GM12878 (cell line): ENCODE measurements at regions not wholly inside any gene's neighbourhood (a gene's known extent, or its start where the extent isn't known, plus 50 kb on each side); places are given as distances from the start of the nearest gene placed in this dataset.

Source experiments
- ATAC-seq: fragments of 200-7000 bp; cut with Tn5 transposase; 3 replicates; pipeline ENCODE4 v1.9.1; 2020; ENCODE audit warnings: mild to moderate bottlenecking, moderate library complexity
- BruUV-seq: library from RNA; stranded (reverse); fragments of 400-500 nt; replicated peaks from 2 replicates; lab custom pipeline; 2021; lab: Mats Ljungman, UMichigan
- CTCF ChIA-PET: fragments of 300-600 bp; sonication (Branson Sonifier 250); formaldehyde crosslinking; extraction: SDS; loops from one replicate; lab custom pipeline; 2021; ENCODE audit warnings: inconsistent platforms; lab: Yijun Ruan, JAX
- POLR2A ChIA-PET: fragments of 350-600 bp; formaldehyde crosslinking; extraction: SDS; loops from one replicate; lab custom pipeline; 2021; ENCODE audit warnings: inconsistent platforms; lab: Charles Lee
- RAD21 ChIA-PET: fragments of 300-600 bp; sonication (Branson Sonifier 250); formaldehyde crosslinking; loops from one replicate; lab custom pipeline; 2023; ENCODE audit warnings: antibody characterized with exemption; ENCODE audit not compliant: unreplicated experiment; lab: Charles Lee
- SMC1A ChIA-PET: fragments of 300-600 bp; sonication (Branson Sonifier 250); formaldehyde crosslinking; loops from one replicate; lab custom pipeline; 2023; ENCODE audit not compliant: unreplicated experiment, uncharacterized antibody; lab: Charles Lee
- DNase-seq: peaks from one replicate; pipeline ENCODE4 v3.0.0-alpha.2; 2011; ENCODE audit warnings: low read depth, low spot score
- FAIRE-seq: peaks from 3 replicates; lab custom pipeline; 2011; peaks lifted over from hg19 to GRCh38; lab: Jason Lieb, UNC
- H2AFZ ChIP-seq: 2 replicates; pipeline ENCODE4 v1.6.0; 2011; ENCODE audit warnings: low read depth, low read length, control low read depth; ENCODE audit not compliant: control insufficient read depth
- H3K27ac ChIP-seq: 2 replicates; pipeline ENCODE4 v1.5.1; 2011; ENCODE audit warnings: control low read depth; ENCODE audit not compliant: control insufficient read depth, insufficient read depth
- H3K27me3 ChIP-seq, 2 experiments: replicated peaks in 1 of 2; 2 replicates each; pipeline versions ENCODE4 v1.6.0 to v1.6.1; 2011; ENCODE audit warnings: low read length in 1 of 2; ENCODE audit not compliant: control insufficient read depth in 2 of 2, insufficient read depth in 2 of 2
- H3K36me3 ChIP-seq, 2 experiments: 2 replicates each; pipeline ENCODE4 v1.5.1; 2011; ENCODE audit warnings: low read length in 1 of 2; ENCODE audit not compliant: control insufficient read depth in 2 of 2, insufficient read depth in 2 of 2
- H3K4me1 ChIP-seq: 2 replicates; pipeline ENCODE4 v1.6.1; 2011; ENCODE audit warnings: mild to moderate bottlenecking, low read length, moderate library complexity, mixed read lengths; ENCODE audit not compliant: control insufficient read depth, insufficient read depth
- H3K4me2 ChIP-seq: 2 replicates; pipeline ENCODE4 v1.6.0; 2011; ENCODE audit warnings: control low read depth; ENCODE audit not compliant: control insufficient read depth, insufficient read depth
- H3K4me3 ChIP-seq: fragments of 200-600 bp; sonication (generic); 2 replicates; pipeline ENCODE4 v1.5.1; 2016
- H3K79me2 ChIP-seq: 2 replicates; pipeline ENCODE4 v1.6.0; 2011; ENCODE audit warnings: low read length; ENCODE audit not compliant: control insufficient read depth, insufficient read depth
- H3K9ac ChIP-seq: 2 replicates; pipeline ENCODE4 v1.8.0; 2011; ENCODE audit warnings: low read length, control low read depth, mixed read lengths; ENCODE audit not compliant: control insufficient read depth, insufficient read depth
- H3K9me3 ChIP-seq: replicated peaks from 3 replicates; pipeline ENCODE4 v1.5.1; 2011; ENCODE audit warnings: mild to moderate bottlenecking, low read length; ENCODE audit not compliant: control insufficient read depth, insufficient read depth
- H4K20me1 ChIP-seq: 2 replicates; pipeline ENCODE4 v1.6.0; 2011; ENCODE audit not compliant: control insufficient read depth, insufficient read depth
- ASH2L ChIP-seq: fragments of 300-600, 200-600 bp; sonication (generic); IDR thresholded peaks from 2 replicates; pipeline ENCODE4 v1.6.1; 2017; ENCODE audit warnings: low read depth, mild to moderate bottlenecking, borderline replicate concordance
- CHD2 ChIP-seq: IDR thresholded peaks from 2 replicates; pipeline ENCODE4 v1.6.1; 2011; ENCODE audit warnings: low read depth, low read length, improper control_type of control experiment, borderline replicate concordance
- EGR1 ChIP-seq, 2 experiments: IDR thresholded peaks; 1 replicate in 1 of 2; 2 replicates in 1 of 2; pipeline ENCODE4 v1.6.1; 2011 to 2012; ENCODE audit warnings: low read depth in 2 of 2, low read length in 2 of 2, borderline replicate concordance in 1 of 2, mild to moderate bottlenecking in 1 of 2, moderate library complexity in 1 of 2
- EP300 ChIP-seq, 2 experiments: fragments of 150-350 bp in 1 of 2; IDR thresholded peaks; 2 replicates each; pipeline ENCODE4 v1.6.1; 2011 to 2012; ENCODE audit warnings: low read depth in 2 of 2, low read length in 2 of 2, borderline replicate concordance in 1 of 2, improper control_type of control experiment in 1 of 2, inconsistent platforms in 1 of 2; ENCODE audit not compliant: control insufficient read depth in 1 of 2
- JUNB ChIP-seq: IDR thresholded peaks from 2 replicates; pipeline ENCODE4 v1.6.1; 2016; ENCODE audit warnings: antibody characterized with exemption, mild to moderate bottlenecking
- NFIC ChIP-seq: IDR thresholded peaks from 2 replicates; pipeline ENCODE4 v1.6.1; 2012; ENCODE audit warnings: low read depth, mild to moderate bottlenecking, inconsistent platforms, low read length, moderate library complexity
- NR2C2 ChIP-seq: IDR thresholded peaks from 2 replicates; pipeline ENCODE4 v1.6.1; 2011; ENCODE audit warnings: borderline replicate concordance, low read depth; ENCODE audit not compliant: control insufficient read depth, insufficient read length
- RELA ChIP-seq: fragments of 450-650 bp; IDR thresholded peaks from 2 replicates; pipeline ENCODE4 v1.8.0; 2014; ENCODE audit warnings: borderline replicate concordance; ENCODE audit not compliant: partially characterized antibody
- RUNX3 ChIP-seq: IDR thresholded peaks from 2 replicates; pipeline ENCODE4 v1.6.1; 2012; ENCODE audit warnings: low read length, inconsistent platforms
- SP1 ChIP-seq: IDR thresholded peaks from one replicate; pipeline ENCODE4 v1.6.1; 2011; ENCODE audit warnings: low read depth, low read length
- TARDBP ChIP-seq: IDR thresholded peaks from 2 replicates; pipeline ENCODE4 v1.6.1; 2016; ENCODE audit warnings: borderline replicate concordance
- TBL1XR1 ChIP-seq: IDR thresholded peaks from 2 replicates; pipeline ENCODE4 v1.6.1; 2012; ENCODE audit warnings: low read depth, low read length, improper control_type of control experiment
- TCF7 ChIP-seq: IDR thresholded peaks from 2 replicates; pipeline ENCODE4 v1.6.1; 2014; ENCODE audit warnings: antibody characterized with exemption, borderline replicate concordance
- ZNF207 ChIP-seq: fragments of 450-650 bp; IDR thresholded peaks from 2 replicates; pipeline ENCODE4 v1.6.1; 2014; ENCODE audit warnings: antibody characterized with exemption, mild to moderate bottlenecking, borderline replicate concordance
- ZNF217 ChIP-seq: fragments of 450-650 bp; IDR thresholded peaks from 2 replicates; pipeline ENCODE4 v1.6.1; 2017; ENCODE audit warnings: antibody characterized with exemption, mild to moderate bottlenecking
- ZNF384 ChIP-seq: IDR thresholded peaks from 2 replicates; pipeline ENCODE4 v1.6.1; 2012; ENCODE audit warnings: low read depth, mild to moderate bottlenecking, low read length, improper control_type of control experiment, borderline replicate concordance
- WGBS: methylation state at CpG from one replicate; pipeline ENCODE4 v1.1.6; 2016; ENCODE audit warnings: low lambda C conversion rate; ENCODE audit not compliant: insufficient replicate concordance, insufficient coverage; ENCODE audit errors: missing lambda C conversion rate; 5-methylcytosine and 5-hydroxymethylcytosine counted together
- in situ Hi-C: fragments of 300-500 bp; cut with MboI; formaldehyde crosslinking; loops from 9 replicates; pipeline ENCODE4 v1.14.3; 2018; ENCODE audit warnings: mixed read lengths
- intact Hi-C: fragments of 100-400 bp; cut with micrococcal nuclease; formaldehyde crosslinking; loops from one replicate; pipeline ENCODE4 v1.14.2; 2022; ENCODE audit not compliant: unreplicated experiment
- TF ChIP-seq, protein P1 (sequence below): IDR thresholded peaks from 2 replicates; pipeline ENCODE4 v1.6.1; 2012; ENCODE audit warnings: improper control_type of control experiment, low read depth, low read length; ENCODE audit not compliant: insufficient replicate concordance
- TF ChIP-seq, protein P2 (sequence below): fragments of 450-650 bp; IDR thresholded peaks from 2 replicates; pipeline ENCODE4 v1.6.1; 2014; ENCODE audit warnings: mild to moderate bottlenecking

DNA sequence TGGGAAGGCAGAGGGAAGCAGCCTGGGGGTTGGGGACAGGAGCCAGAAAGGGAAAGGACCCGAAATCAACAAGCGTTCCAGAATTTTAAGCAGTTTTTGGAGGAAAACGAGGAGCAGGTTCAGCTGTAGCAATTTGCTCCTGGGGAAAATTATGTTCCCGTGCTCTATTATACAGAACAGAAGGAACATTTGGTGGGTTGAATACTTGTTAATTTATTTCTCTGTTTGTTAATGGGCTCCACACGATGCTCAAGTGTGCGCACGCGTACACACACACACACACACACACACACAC, 149.2 kb upstream of the LINGO1 start (continued):
- TF ChIP-seq, protein P1, sequence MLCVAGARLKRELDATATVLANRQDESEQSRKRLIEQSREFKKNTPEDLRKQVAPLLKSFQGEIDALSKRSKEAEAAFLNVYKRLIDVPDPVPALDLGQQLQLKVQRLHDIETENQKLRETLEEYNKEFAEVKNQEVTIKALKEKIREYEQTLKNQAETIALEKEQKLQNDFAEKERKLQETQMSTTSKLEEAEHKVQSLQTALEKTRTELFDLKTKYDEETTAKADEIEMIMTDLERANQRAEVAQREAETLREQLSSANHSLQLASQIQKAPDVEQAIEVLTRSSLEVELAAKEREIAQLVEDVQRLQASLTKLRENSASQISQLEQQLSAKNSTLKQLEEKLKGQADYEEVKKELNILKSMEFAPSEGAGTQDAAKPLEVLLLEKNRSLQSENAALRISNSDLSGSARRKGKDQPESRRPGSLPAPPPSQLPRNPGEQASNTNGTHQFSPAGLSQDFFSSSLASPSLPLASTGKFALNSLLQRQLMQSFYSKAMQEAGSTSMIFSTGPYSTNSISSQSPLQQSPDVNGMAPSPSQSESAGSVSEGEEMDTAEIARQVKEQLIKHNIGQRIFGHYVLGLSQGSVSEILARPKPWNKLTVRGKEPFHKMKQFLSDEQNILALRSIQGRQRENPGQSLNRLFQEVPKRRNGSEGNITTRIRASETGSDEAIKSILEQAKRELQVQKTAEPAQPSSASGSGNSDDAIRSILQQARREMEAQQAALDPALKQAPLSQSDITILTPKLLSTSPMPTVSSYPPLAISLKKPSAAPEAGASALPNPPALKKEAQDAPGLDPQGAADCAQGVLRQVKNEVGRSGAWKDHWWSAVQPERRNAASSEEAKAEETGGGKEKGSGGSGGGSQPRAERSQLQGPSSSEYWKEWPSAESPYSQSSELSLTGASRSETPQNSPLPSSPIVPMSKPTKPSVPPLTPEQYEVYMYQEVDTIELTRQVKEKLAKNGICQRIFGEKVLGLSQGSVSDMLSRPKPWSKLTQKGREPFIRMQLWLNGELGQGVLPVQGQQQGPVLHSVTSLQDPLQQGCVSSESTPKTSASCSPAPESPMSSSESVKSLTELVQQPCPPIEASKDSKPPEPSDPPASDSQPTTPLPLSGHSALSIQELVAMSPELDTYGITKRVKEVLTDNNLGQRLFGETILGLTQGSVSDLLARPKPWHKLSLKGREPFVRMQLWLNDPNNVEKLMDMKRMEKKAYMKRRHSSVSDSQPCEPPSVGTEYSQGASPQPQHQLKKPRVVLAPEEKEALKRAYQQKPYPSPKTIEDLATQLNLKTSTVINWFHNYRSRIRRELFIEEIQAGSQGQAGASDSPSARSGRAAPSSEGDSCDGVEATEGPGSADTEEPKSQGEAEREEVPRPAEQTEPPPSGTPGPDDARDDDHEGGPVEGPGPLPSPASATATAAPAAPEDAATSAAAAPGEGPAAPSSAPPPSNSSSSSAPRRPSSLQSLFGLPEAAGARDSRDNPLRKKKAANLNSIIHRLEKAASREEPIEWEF, result no peak
- TF ChIP-seq ZNF217, result no peak
- no peak for TF ChIP-seq NR2C2
- no peak for TF ChIP-seq RELA
- TF ChIP-seq ZNF384, result no peak
- TF ChIP-seq CHD2, result no peak
- TF ChIP-seq, all 136 proteins: peak for 0

DNA sequence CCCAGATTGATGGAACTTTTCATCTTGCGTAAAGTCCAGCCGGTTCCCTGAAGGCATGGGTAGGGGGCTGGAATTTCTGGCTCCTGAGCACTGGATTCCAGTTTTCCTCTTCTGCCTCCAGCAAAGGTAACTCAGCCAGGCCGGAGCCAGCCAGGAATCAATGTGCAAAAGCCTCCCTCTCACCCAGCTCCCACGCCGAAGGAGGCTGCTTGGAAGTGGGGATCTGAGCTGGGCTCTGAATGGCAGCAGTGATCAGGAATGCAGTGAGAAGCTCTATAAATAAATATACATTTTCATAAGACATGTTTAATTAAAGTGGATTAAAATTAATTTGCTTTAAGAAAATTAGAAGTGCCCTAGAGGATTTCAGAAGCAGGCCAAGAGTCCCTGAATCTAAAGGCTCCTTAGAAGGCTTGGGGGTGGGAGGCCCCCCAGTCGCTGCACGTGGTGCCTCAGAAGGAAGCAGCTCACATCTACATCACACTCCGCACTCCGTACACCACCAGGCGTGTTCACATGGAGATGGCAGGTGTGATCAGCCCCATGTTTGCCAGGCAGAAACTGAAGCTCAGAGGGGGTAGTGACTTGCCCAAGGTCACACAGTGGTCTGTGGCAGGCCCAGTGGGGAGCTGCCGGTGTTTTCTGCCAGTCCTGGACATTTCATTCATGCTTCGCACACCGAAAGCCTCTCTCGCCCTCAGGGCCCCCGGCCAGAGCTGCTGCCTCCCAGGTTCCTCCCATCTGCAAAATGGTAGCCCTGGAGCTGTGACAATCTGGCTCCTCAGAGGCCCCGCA, 148.6 kb upstream of the LINGO1 start:
- no peaks in the 10 kb centered on the region; the same call in 2 of the 3 replicates for H3K9me3 ChIP-seq
- H3K9ac ChIP-seq, result no peak overlapping the region
- H3K36me3 ChIP-seq, result no peaks in the 10 kb centered on the region
- WGBS, result 34% methylated on average over 16 of the region's 16 CpGs
- H2AFZ ChIP-seq, result no peak overlapping the region
- intact Hi-C loops, result no loop called here
- no peaks in the 10 kb centered on the region; a peak in 1 of 4 replicates for H3K27me3 ChIP-seq
- no peaks in the 10 kb centered on the region for H3K4me1 ChIP-seq
- BruUV-seq, result no TSS peak
- ChIA-PET RAD21 (no interaction called here), SMC1A (no interaction called here), CTCF (no interaction called here), POLR2A (no interaction called here)
- H3K27ac ChIP-seq, result no peak overlapping the region
- no peaks in the 10 kb centered on the region for H4K20me1 ChIP-seq
- no peaks in the 10 kb centered on the region for H3K79me2 ChIP-seq
- DNase-seq, result no peak
- no peak for TF ChIP-seq TBL1XR1
- TF ChIP-seq, protein P2, sequence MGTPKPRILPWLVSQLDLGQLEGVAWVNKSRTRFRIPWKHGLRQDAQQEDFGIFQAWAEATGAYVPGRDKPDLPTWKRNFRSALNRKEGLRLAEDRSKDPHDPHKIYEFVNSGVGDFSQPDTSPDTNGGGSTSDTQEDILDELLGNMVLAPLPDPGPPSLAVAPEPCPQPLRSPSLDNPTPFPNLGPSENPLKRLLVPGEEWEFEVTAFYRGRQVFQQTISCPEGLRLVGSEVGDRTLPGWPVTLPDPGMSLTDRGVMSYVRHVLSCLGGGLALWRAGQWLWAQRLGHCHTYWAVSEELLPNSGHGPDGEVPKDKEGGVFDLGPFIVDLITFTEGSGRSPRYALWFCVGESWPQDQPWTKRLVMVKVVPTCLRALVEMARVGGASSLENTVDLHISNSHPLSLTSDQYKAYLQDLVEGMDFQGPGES, result no peak
- TF ChIP-seq ZNF207, result no peak
- no peak for TF ChIP-seq TARDBP
- no peak for TF ChIP-seq RUNX3
- TF ChIP-seq EP300 (IDR thresholded peaks at IDR 0.05; ENCODE audit: borderline replicate concordance in 1 of 2, control insufficient read depth in 1 of 2, low read depth in 2 of 2, low read length in 2 of 2), result no peak
- no peak for TF ChIP-seq SP1
- no peak for TF ChIP-seq JUNB
- TF ChIP-seq ASH2L, result no peak
- no peak for TF ChIP-seq TCF7
- no peak for TF ChIP-seq NFIC
- no peak for TF ChIP-seq EGR1 (IDR thresholded peaks at IDR 0.05; ENCODE audit: borderline replicate concordance in 1 of 2, low read depth in 2 of 2, low read length in 2 of 2)
- no peak overlapping the region for H3K4me3 ChIP-seq
- in situ Hi-C loops, result no loop called here
- H3K4me2 ChIP-seq, result no peak overlapping the region
- no peak for FAIRE-seq
- no peak for ATAC-seq
